GM19351 (cell line): ENCODE measurements at regions not wholly inside any gene's neighbourhood (a gene's known extent, or its start where the extent isn't known, plus 50 kb on each side); places are given as distances from the start of the nearest gene placed in this dataset.

Experiments used
- ATAC-seq: cut with Tn5 transposase; IDR thresholded peaks from one replicate; pipeline ENCODE4 v1.9.1; 2021; ENCODE audit warnings: mild to moderate bottlenecking, moderate library complexity; ENCODE audit not compliant: unreplicated experiment

GRCh38 chr10:16341637-16342036 is 95.2 kb upstream of the PTER start:
- ATAC-seq, result no peak

GRCh38 chr10:16348891-16349290 is 87.9 kb upstream of the PTER start:
- no peak for ATAC-seq

- ATAC-seq, result no peak
Observed at GRCh38 chr10:16352146-16352545, 84.7 kb upstream of the PTER start.

DNA sequence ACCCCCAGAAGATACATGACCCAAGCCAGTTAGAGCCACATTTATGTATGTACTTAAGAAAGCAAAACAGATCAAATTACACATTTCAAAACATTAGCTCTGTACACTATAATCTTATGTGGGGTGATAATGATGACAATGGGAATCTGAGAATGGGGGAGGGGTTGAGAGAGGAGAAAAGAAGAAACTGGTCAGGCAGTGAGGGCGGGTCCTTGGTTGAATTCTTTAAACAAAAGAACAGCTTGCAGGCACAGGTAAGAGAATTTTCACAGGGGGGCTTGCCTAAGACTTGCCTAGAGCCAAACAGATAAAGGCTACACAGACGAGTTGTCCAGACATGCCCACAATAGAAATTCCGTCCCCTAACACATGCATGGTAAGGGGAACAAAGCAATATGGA is 76.8 kb upstream of the PTER start:
- ATAC-seq, result no peak

DNA sequence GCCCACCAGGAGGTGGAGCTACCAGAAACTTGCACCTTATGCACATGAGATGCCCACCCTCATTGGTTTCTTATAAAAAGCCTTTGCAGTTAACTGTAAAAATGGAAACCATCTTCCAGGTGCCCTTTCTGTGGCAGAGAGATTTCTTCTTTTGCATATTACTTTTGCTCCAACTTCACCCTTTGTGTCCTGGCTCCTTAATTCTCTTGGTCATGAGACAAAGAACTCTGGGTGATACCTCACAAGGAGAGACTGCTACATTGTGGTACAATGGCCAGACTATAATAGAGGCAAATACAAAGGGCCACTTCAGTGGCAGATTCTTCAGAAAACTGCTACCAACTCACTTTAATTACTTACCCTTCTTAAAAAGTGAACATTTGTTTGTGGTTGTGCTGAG is 76.4 kb upstream of the PTER start:
- no peak for ATAC-seq

GRCh38 chr10:16361086-16361485 is 75.7 kb upstream of the PTER start:
- ATAC-seq, result no peak

DNA sequence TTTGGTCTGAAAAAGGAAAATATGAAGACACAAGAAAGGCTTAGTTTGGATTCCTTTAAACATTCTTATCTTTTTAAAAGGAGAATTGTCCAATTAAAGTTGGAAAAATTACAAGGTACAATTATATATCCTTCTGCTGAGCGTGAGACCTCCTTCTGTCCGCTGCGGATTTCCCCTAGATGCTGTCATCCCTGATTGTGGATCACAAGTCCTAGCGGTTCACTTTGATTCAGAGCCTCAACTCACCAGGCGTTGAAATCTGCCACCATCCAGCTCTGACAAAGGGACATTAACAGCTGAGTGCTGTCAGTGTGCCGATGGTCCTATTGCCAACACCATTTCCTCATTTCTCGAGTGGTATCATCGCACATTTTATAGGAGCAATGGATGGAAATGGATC is 73.1 kb upstream of the PTER start:
- ATAC-seq, result no peak

GRCh38 chr10:16367621-16368292 is 69.1 kb upstream of the PTER start:
- no peak for ATAC-seq

GRCh38 chr10:16381083-16381482 is 55.7 kb upstream of the PTER start:
- ATAC-seq, result peak; percentile 60

- no peak for ATAC-seq
Observed at GRCh38 chr10:16384021-16384420, 52.8 kb upstream of the PTER start.

DNA sequence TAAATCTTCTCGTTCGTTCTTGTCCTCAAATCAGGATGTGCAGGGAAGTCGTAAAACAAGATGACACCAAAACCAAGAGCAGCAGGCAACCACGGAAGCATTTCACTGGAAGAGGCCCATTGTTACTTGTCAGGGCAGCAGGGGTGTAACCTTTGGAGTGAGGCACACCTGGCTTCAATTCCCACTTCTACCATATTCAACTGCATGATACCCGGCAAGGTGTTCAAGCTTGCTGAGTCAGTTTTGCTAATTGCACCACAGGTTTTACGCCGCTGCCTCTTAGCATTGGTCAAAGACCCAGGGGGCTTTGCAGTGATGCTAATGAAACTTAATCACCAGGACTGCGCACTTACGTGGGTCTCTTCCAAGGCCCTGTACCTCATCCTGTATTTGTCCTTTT is 50.0 kb upstream of the PTER start:
- ATAC-seq, result no peak
